ENCODE measurements at regions not wholly inside any gene's neighbourhood (a gene's known extent, or its start where the extent isn't known, plus 50 kb on each side); places are given as distances from the start of the nearest gene placed in this dataset.

DNA sequence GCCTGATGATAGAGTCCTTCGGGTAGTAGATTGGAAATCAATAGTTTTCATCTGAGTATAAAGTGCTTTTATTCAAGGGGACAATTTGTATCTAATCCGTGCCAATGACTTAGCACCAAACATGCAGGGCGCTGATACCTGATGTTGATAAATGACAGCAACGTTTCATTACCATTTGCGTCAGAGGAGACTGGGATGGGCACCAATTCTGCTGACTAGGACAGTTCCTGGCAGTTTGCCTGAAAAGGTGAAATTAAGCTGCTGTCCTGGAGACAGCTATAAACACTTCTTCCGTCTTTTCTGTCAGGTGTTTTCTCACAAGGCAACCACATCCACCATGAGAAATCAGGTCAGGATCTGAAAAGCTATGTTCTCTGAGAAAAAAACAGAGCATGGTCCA, 1136.4 kb downstream of the TYW1 start:
- TF ChIP-seq YY1 (IDR thresholded peaks at IDR 0.05), result no peak
- DNase-seq (ENCODE audit: low spot score), result no peak

DNA sequence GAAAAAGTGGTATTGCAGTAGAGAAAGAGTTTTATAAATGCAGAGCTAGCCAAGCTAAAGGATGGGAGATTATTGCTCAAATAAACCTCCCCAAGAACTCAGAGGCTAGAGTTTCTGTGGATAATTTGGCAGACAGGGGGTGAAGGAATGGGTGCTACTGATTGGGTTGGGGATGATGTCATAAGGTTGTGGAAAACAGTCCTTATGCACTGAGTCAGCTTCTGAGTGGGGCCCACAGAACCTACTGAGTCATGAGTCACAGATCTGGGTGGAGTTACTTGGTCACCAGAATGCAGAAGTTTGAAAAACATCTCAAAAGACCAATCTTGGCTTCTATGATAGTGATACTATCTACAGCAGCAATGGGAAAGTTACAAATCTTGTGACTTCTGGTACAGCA, 1146.7 kb downstream of the TYW1 start:
- Histone ChIP-seq H3K27ac (ENCODE audit: low read depth in 1 of 2, low read length in 2 of 2) (no peak overlapping the region), H3K9me3 (ENCODE audit: control insufficient read depth in 4 of 4, low read length in 3 of 4) (peaks cover 8 to 24% (median 18%) of the 10 kb centered on the region in 4 donors), H3K4me3 (ENCODE audit: low read depth in 1 of 3, low read length in 3 of 3) (no peak overlapping the region), H3K36me3 (ENCODE audit: control insufficient read depth in 4 of 4, insufficient read depth in 3 of 4, low read depth in 1 of 4, low read length in 3 of 4) (no peaks in the 10 kb centered on the region), H3K4me1 (ENCODE audit: control insufficient read depth in 4 of 4, insufficient read depth in 4 of 4, low read length in 3 of 4) (no peaks in the 10 kb centered on the region), H3K9ac (ENCODE audit: low read depth in 1 of 2, low read length in 2 of 2) (no peak overlapping the region), H3K27me3 (ENCODE audit: control insufficient read depth in 4 of 4, insufficient read depth in 4 of 4, low read length in 3 of 4) (peaks cover 0 to 3% (median 0%) of the 10 kb centered on the region in 4 donors)
- TF ChIP-seq SP1 (IDR thresholded peaks at IDR 0.05) (no peak), TAF1 (conservative IDR thresholded peaks at IDR 0.05) (no peak), HNF4A (conservative IDR thresholded peaks at IDR 0.05) (no peak), NR2F2 (IDR thresholded peaks at IDR 0.05) (no peak), EGR1 (IDR thresholded peaks at IDR 0.05; ENCODE audit: low read depth in 2 of 2) (no peak), YY1 (IDR thresholded peaks at IDR 0.05) (no peak), FOXA1 (IDR thresholded peaks at IDR 0.05) (no peak), JUND (IDR thresholded peaks at IDR 0.05) (no peak), FOXA2 (IDR thresholded peaks at IDR 0.05) (no peak)
- TF ChIP-seq, protein P1, sequence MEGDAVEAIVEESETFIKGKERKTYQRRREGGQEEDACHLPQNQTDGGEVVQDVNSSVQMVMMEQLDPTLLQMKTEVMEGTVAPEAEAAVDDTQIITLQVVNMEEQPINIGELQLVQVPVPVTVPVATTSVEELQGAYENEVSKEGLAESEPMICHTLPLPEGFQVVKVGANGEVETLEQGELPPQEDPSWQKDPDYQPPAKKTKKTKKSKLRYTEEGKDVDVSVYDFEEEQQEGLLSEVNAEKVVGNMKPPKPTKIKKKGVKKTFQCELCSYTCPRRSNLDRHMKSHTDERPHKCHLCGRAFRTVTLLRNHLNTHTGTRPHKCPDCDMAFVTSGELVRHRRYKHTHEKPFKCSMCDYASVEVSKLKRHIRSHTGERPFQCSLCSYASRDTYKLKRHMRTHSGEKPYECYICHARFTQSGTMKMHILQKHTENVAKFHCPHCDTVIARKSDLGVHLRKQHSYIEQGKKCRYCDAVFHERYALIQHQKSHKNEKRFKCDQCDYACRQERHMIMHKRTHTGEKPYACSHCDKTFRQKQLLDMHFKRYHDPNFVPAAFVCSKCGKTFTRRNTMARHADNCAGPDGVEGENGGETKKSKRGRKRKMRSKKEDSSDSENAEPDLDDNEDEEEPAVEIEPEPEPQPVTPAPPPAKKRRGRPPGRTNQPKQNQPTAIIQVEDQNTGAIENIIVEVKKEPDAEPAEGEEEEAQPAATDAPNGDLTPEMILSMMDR (IDR thresholded peaks at IDR 0.05; ENCODE audit: low read depth, low read length, missing input control), result no peak
- TF ChIP-seq, protein P2, sequence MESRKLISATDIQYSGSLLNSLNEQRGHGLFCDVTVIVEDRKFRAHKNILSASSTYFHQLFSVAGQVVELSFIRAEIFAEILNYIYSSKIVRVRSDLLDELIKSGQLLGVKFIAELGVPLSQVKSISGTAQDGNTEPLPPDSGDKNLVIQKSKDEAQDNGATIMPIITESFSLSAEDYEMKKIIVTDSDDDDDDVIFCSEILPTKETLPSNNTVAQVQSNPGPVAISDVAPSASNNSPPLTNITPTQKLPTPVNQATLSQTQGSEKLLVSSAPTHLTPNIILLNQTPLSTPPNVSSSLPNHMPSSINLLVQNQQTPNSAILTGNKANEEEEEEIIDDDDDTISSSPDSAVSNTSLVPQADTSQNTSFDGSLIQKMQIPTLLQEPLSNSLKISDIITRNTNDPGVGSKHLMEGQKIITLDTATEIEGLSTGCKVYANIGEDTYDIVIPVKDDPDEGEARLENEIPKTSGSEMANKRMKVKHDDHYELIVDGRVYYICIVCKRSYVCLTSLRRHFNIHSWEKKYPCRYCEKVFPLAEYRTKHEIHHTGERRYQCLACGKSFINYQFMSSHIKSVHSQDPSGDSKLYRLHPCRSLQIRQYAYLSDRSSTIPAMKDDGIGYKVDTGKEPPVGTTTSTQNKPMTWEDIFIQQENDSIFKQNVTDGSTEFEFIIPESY (IDR thresholded peaks at IDR 0.05), result no peak
- TF ChIP-seq, protein P3, sequence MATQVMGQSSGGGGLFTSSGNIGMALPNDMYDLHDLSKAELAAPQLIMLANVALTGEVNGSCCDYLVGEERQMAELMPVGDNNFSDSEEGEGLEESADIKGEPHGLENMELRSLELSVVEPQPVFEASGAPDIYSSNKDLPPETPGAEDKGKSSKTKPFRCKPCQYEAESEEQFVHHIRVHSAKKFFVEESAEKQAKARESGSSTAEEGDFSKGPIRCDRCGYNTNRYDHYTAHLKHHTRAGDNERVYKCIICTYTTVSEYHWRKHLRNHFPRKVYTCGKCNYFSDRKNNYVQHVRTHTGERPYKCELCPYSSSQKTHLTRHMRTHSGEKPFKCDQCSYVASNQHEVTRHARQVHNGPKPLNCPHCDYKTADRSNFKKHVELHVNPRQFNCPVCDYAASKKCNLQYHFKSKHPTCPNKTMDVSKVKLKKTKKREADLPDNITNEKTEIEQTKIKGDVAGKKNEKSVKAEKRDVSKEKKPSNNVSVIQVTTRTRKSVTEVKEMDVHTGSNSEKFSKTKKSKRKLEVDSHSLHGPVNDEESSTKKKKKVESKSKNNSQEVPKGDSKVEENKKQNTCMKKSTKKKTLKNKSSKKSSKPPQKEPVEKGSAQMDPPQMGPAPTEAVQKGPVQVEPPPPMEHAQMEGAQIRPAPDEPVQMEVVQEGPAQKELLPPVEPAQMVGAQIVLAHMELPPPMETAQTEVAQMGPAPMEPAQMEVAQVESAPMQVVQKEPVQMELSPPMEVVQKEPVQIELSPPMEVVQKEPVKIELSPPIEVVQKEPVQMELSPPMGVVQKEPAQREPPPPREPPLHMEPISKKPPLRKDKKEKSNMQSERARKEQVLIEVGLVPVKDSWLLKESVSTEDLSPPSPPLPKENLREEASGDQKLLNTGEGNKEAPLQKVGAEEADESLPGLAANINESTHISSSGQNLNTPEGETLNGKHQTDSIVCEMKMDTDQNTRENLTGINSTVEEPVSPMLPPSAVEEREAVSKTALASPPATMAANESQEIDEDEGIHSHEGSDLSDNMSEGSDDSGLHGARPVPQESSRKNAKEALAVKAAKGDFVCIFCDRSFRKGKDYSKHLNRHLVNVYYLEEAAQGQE (IDR thresholded peaks at IDR 0.05), result no peak
- DNase-seq (ENCODE audit: low spot score), result no peak

More for the DNA sequence above, 1136.4 kb downstream of the TYW1 start:
- Histone ChIP-seq H3K4me3 (ENCODE audit: low read depth in 1 of 3, low read length in 3 of 3) (no peak overlapping the region), H3K36me3 (ENCODE audit: control insufficient read depth in 4 of 4, insufficient read depth in 3 of 4, low read depth in 1 of 4, low read length in 3 of 4) (no peaks in the 10 kb centered on the region), H3K27me3 (ENCODE audit: control insufficient read depth in 4 of 4, insufficient read depth in 4 of 4, low read length in 3 of 4) (no peaks in the 10 kb centered on the region), H3K9me3 (ENCODE audit: control insufficient read depth in 4 of 4, low read length in 3 of 4) (no peaks in the 10 kb centered on the region), H3K27ac (ENCODE audit: low read depth in 1 of 2, low read length in 2 of 2) (no peak overlapping the region), H3K9ac (ENCODE audit: low read depth in 1 of 2, low read length in 2 of 2) (no peak overlapping the region), H3K4me1 (ENCODE audit: control insufficient read depth in 4 of 4, insufficient read depth in 4 of 4, low read length in 3 of 4) (no peaks in the 10 kb centered on the region)
- whole genome bisulfite sequencing, result 82% methylated on average over 6 of the region's 6 CpGs

DNA sequence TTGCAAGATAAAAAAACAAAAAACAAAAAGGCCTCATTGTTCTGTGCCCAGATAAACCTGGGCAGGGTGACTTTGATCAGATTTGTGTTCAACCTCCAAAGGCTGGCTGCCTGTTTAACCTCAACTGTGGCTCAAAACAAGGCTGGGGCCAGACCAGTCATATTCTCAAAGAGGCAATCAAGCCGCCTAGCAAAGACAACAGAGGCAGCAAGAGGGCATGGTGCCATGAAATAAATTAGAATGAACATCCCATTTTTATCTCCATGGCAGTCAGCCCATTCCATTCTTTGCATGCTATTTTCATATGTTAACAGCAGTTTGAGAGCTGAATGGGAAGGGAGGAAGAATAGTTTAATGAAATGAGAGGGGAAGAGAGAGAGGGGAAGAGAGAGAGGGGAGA, 1150.3 kb downstream of the TYW1 start:
- no peak for DNase-seq (ENCODE audit: low spot score)
- Histone ChIP-seq H3K4me1 (ENCODE audit: control insufficient read depth in 4 of 4, insufficient read depth in 4 of 4, low read length in 3 of 4) (no peaks in the 10 kb centered on the region), H3K9ac (ENCODE audit: low read depth in 1 of 2, low read length in 2 of 2) (no peak overlapping the region), H3K27ac (ENCODE audit: low read depth in 1 of 2, low read length in 2 of 2) (no peak overlapping the region), H3K9me3 (ENCODE audit: control insufficient read depth in 4 of 4, low read length in 3 of 4) (peaks cover 8 to 20% (median 17%) of the 10 kb centered on the region in 4 donors), H3K4me3 (ENCODE audit: low read depth in 1 of 3, low read length in 3 of 3) (no peak overlapping the region), H3K27me3 (ENCODE audit: control insufficient read depth in 4 of 4, insufficient read depth in 4 of 4, low read length in 3 of 4) (no peaks in the 10 kb centered on the region), H3K36me3 (ENCODE audit: control insufficient read depth in 4 of 4, insufficient read depth in 3 of 4, low read depth in 1 of 4, low read length in 3 of 4) (no peaks in the 10 kb centered on the region)
- WGBS, result 66% methylated on average over 1 of the region's 1 CpG
- no peak for TF ChIP-seq SP1 (IDR thresholded peaks at IDR 0.05)
- no peak for TF ChIP-seq TAF1 (conservative IDR thresholded peaks at IDR 0.05)
- TF ChIP-seq FOXA2 (IDR thresholded peaks at IDR 0.05), result no peak
- TF ChIP-seq, protein P4, sequence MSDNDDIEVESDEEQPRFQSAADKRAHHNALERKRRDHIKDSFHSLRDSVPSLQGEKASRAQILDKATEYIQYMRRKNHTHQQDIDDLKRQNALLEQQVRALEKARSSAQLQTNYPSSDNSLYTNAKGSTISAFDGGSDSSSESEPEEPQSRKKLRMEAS (IDR thresholded peaks at IDR 0.05), result no peak
- TF ChIP-seq YY1 (IDR thresholded peaks at IDR 0.05), result no peak
- TF ChIP-seq, protein P2 (IDR thresholded peaks at IDR 0.05), result no peak
- TF ChIP-seq HNF4G (IDR thresholded peaks at IDR 0.05), result no peak
- TF ChIP-seq, protein P1 (IDR thresholded peaks at IDR 0.05; ENCODE audit: low read depth, low read length, missing input control), result no peak
- no peak for TF ChIP-seq NR2F2 (IDR thresholded peaks at IDR 0.05)
- TF ChIP-seq RXRA (IDR thresholded peaks at IDR 0.05), result no peak
- no peak for TF ChIP-seq GABPA (IDR thresholded peaks at IDR 0.05 in 1 of 2, conservative IDR thresholded peaks at IDR 0.05 in 1 of 2)
